Fibroblast of mammary gland (primary cell): ENCODE measurements at regions not wholly inside any gene's neighbourhood (a gene's known extent, or its start where the extent isn't known, plus 50 kb on each side); places are given as distances from the start of the nearest gene placed in this dataset.

ENCODE experiments used
- DNase-seq: peaks from one replicate; pipeline ENCODE4 v3.0.0-alpha.2; 2010; ENCODE audit warnings: low read depth
- H3K4me3 ChIP-seq: 2 replicates; pipeline ENCODE4 v1.5.1; 2011; ENCODE audit warnings: low read depth, mild to moderate bottlenecking, low read length, moderate library complexity; ENCODE audit not compliant: control insufficient read depth
- CTCF ChIP-seq: conservative IDR thresholded peaks from 2 replicates; pipeline ENCODE4 v1.5.1; 2011; ENCODE audit warnings: low read depth, low read length, inconsistent platforms; ENCODE audit not compliant: control insufficient read depth, insufficient read depth

- peak; percentile 31 for DNase-seq
- no peak overlapping the region for H3K4me3 ChIP-seq
- no peak for TF ChIP-seq CTCF
Observed at GRCh38 chr21:38914528-38915293, 109.0 kb downstream of the ETS2 start.

- no peak for DNase-seq
- TF ChIP-seq CTCF = no peak
- no peak overlapping the region for H3K4me3 ChIP-seq
Observed at GRCh38 chr21:38913893-38914527, 108.3 kb downstream of the ETS2 start.

- peak; percentile 84 for DNase-seq
- H3K4me3 ChIP-seq = no peak overlapping the region
- TF ChIP-seq CTCF = no peak
Observed at GRCh38 chr21:38913120-38913892, 107.6 kb downstream of the ETS2 start.

GRCh38 chr21:38912789-38913119, 107.0 kb downstream of the ETS2 start:
- DNase-seq = no peak
- H3K4me3 ChIP-seq = no peak overlapping the region

GRCh38 chr21:38912102-38912629, 106.4 kb downstream of the ETS2 start:
- no peak overlapping the region for H3K4me3 ChIP-seq
- peak; percentile 86 for DNase-seq
- TF ChIP-seq CTCF = no peak

More at GRCh38 chr21:38912789-38913119, 107.0 kb downstream of the ETS2 start:
- TF ChIP-seq CTCF = no peak

DNA sequence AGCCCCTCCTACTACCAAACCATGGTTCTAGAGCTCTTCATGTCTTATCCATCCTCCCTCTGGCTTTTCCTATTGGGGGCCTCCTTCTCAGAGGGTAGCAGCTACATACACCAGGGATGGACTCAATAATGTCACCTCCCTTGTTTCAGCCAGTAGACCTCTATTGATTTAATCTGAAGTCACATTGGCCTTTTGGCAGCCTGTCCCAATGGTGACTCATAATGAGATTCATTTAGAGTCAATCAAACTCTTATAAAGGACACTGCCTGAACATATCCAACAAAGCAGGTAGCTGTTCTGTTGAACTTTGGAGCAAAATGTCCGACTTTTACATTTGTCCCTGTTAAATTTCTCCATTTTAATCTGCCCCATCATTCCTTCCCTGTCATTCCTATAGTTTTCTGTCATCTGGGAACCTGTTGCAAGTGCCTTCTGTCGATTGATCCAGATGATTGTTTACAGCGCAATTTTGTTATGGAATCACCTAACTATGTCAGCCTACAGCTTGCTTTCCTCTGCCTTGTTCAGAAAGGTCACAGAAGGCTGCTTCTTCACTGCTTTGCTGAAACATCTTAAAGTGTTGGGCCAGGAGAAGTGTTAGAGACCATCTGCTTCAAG, 105.9 kb downstream of the ETS2 start:
- H3K4me3 ChIP-seq = no peak overlapping the region
- peak; percentile 45 for DNase-seq
- no peak for TF ChIP-seq CTCF
